ENCODE measurements at regions not wholly inside any gene's neighbourhood (a gene's known extent, or its start where the extent isn't known, plus 50 kb on each side); places are given as distances from the start of the nearest gene placed in this dataset.

DNA sequence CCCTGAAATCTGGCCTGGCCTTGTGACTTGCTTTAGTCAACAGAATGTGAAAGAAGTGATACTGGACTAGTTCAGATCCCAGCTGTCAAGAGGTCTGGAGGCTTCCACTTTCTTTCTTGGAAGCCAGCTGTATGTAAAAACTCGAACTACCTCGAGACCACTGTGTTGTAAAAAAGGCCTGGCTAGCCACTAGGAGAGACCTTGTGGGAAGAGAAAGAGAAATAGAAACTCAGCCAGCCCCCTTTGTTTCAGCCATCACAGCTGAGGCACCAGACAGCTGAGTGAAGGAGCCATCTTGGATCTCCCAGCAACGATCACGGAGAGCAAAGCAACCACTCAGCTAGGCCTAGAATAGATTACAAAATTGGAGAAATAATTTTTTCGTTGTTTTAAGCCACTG is 324.9 kb upstream of the TCF4 start:
- H3K36me3 ChIP-seq (ENCODE audit: insufficient read depth, low read length), result no peaks in the 10 kb centered on the region

GRCh38 chr18:55912071-55912470 is 324.1 kb upstream of the TCF4 start:
- Histone ChIP-seq H3K36me3 (ENCODE audit: insufficient read depth, low read length) (no peaks in the 10 kb centered on the region), H3K27ac (ENCODE audit: low read length) (no peak overlapping the region), H3K4me1 (ENCODE audit: insufficient read depth, low read length) (no peaks in the 10 kb centered on the region), H3K9me3 (ENCODE audit: insufficient read depth, low read length, severe bottlenecking) (no peaks in the 10 kb centered on the region), H2AFZ (ENCODE audit: low read depth, low read length) (no peak overlapping the region), H3K4me3 (ENCODE audit: low read depth in 1 of 2, low read length in 2 of 2) (no peak overlapping the region), H3K9ac (ENCODE audit: low read depth, low read length) (no peak overlapping the region), H3K4me2 (ENCODE audit: insufficient read depth, low read length) (no peak overlapping the region), H3K27me3 (ENCODE audit: insufficient read depth, low read length, poor library complexity) (no peaks in the 10 kb centered on the region), H3K79me2 (ENCODE audit: insufficient read depth, low read length) (no peaks in the 10 kb centered on the region), H4K20me1 (ENCODE audit: insufficient read depth, low read length) (no peaks in the 10 kb centered on the region)
- TF ChIP-seq CTCF (IDR thresholded peaks at IDR 0.05; ENCODE audit: borderline replicate concordance, extremely low read depth, low read length, poor library complexity, severe bottlenecking) (no peak), EZH2 (IDR thresholded peaks at IDR 0.05; ENCODE audit: borderline replicate concordance, low read depth, low read length, severe bottlenecking) (no peak)
- ATAC-seq (ENCODE audit: insufficient read depth, low read depth) (no peak), DNase-seq (no peak)

More for the DNA sequence above, 324.9 kb upstream of the TCF4 start:
- TF ChIP-seq CTCF (IDR thresholded peaks at IDR 0.05; ENCODE audit: borderline replicate concordance, extremely low read depth, low read length, poor library complexity, severe bottlenecking) (no peak), EZH2 (IDR thresholded peaks at IDR 0.05; ENCODE audit: borderline replicate concordance, low read depth, low read length, severe bottlenecking) (no peak)
- no peak overlapping the region for H3K4me3 ChIP-seq (ENCODE audit: low read depth in 1 of 2, low read length in 2 of 2)
- H3K27me3 ChIP-seq (ENCODE audit: insufficient read depth, low read length, poor library complexity), result no peaks in the 10 kb centered on the region
- H4K20me1 ChIP-seq (ENCODE audit: insufficient read depth, low read length), result no peaks in the 10 kb centered on the region
- H3K4me2 ChIP-seq (ENCODE audit: insufficient read depth, low read length), result no peak overlapping the region
- H3K79me2 ChIP-seq (ENCODE audit: insufficient read depth, low read length), result no peaks in the 10 kb centered on the region
- DNase-seq (no peak), ATAC-seq (ENCODE audit: insufficient read depth, low read depth) (no peak)
- no peaks in the 10 kb centered on the region for H3K9me3 ChIP-seq (ENCODE audit: insufficient read depth, low read length, severe bottlenecking)
- no peak overlapping the region for H2AFZ ChIP-seq (ENCODE audit: low read depth, low read length)
- no peaks in the 10 kb centered on the region for H3K4me1 ChIP-seq (ENCODE audit: insufficient read depth, low read length)
- H3K27ac ChIP-seq (ENCODE audit: low read length), result no peak overlapping the region
- no peak overlapping the region for H3K9ac ChIP-seq (ENCODE audit: low read depth, low read length)

DNA sequence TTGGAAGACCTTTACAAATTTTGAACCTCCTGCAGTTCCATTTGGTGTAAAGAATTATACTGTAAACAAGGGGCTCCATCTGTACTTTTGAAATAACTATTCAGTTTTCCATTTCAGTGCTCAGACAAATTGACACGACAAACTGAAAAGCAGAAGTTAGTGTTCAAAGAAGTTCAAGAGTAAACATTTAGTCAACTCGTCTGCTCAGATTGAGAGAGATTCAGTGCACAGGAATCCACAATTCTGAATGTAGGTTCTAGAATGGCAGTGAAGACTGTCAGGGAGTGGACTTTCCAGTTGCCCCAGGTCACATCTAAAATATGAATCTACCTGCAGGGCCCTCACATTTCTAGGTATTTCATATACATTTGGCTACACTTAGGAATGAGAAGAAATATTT is 322.3 kb upstream of the TCF4 start:
- Histone ChIP-seq H3K27ac (ENCODE audit: low read length) (no peak overlapping the region), H4K20me1 (ENCODE audit: insufficient read depth, low read length) (no peaks in the 10 kb centered on the region), H3K4me3 (ENCODE audit: low read depth in 1 of 2, low read length in 2 of 2) (no peak overlapping the region), H3K27me3 (ENCODE audit: insufficient read depth, low read length, poor library complexity) (no peaks in the 10 kb centered on the region), H3K4me1 (ENCODE audit: insufficient read depth, low read length) (no peaks in the 10 kb centered on the region), H3K79me2 (ENCODE audit: insufficient read depth, low read length) (no peaks in the 10 kb centered on the region), H2AFZ (ENCODE audit: low read depth, low read length) (no peak overlapping the region), H3K4me2 (ENCODE audit: insufficient read depth, low read length) (no peak overlapping the region), H3K9me3 (ENCODE audit: insufficient read depth, low read length, severe bottlenecking) (no peaks in the 10 kb centered on the region), H3K9ac (ENCODE audit: low read depth, low read length) (no peak overlapping the region), H3K36me3 (ENCODE audit: insufficient read depth, low read length) (no peaks in the 10 kb centered on the region)
- TF ChIP-seq CTCF (IDR thresholded peaks at IDR 0.05; ENCODE audit: borderline replicate concordance, extremely low read depth, low read length, poor library complexity, severe bottlenecking), result no peak
- TF ChIP-seq EZH2 (IDR thresholded peaks at IDR 0.05; ENCODE audit: borderline replicate concordance, low read depth, low read length, severe bottlenecking), result no peak
- DNase-seq (no peak), ATAC-seq (ENCODE audit: insufficient read depth, low read depth) (no peak)

DNA sequence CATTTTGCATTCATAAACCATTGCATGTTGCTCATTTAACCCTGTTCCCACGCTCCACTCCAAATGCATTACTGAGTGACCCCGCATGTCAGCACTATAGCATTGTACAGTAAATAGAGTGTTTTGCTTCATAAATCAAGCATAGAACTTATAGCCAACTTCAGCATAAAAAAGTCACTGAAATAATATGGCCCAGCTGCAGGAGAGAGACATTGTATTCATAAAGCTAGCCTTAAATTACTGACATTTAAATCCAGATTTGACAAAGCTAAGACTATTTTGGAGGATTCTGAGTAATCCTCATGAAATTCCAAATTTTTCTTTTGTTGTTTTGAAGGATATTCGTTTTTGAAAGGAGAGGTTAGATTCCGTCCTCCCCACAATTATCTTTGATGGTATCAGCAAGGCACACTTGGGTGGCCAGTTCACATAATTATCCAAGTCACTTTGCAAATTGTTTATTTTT is 320.9 kb upstream of the TCF4 start:
- ATAC-seq (ENCODE audit: insufficient read depth, low read depth), result no peak
- Histone ChIP-seq H3K4me1 (ENCODE audit: insufficient read depth, low read length) (no peaks in the 10 kb centered on the region), H2AFZ (ENCODE audit: low read depth, low read length) (no peak overlapping the region), H3K4me3 (ENCODE audit: low read depth in 1 of 2, low read length in 2 of 2) (no peak overlapping the region), H3K4me2 (ENCODE audit: insufficient read depth, low read length) (no peak overlapping the region), H3K36me3 (ENCODE audit: insufficient read depth, low read length) (no peaks in the 10 kb centered on the region), H3K27ac (ENCODE audit: low read length) (no peak overlapping the region), H3K79me2 (ENCODE audit: insufficient read depth, low read length) (no peaks in the 10 kb centered on the region), H4K20me1 (ENCODE audit: insufficient read depth, low read length) (no peaks in the 10 kb centered on the region), H3K27me3 (ENCODE audit: insufficient read depth, low read length, poor library complexity) (no peaks in the 10 kb centered on the region), H3K9ac (ENCODE audit: low read depth, low read length) (no peak overlapping the region), H3K9me3 (ENCODE audit: insufficient read depth, low read length, severe bottlenecking) (no peaks in the 10 kb centered on the region)
- DNase-seq, result no peak
- TF ChIP-seq EZH2 (IDR thresholded peaks at IDR 0.05; ENCODE audit: borderline replicate concordance, low read depth, low read length, severe bottlenecking) (no peak), CTCF (IDR thresholded peaks at IDR 0.05; ENCODE audit: borderline replicate concordance, extremely low read depth, low read length, poor library complexity, severe bottlenecking) (no peak)
